GM19438 (cell line): ENCODE measurements at regions not wholly inside any gene's neighbourhood (a gene's known extent, or its start where the extent isn't known, plus 50 kb on each side); places are given as distances from the start of the nearest gene placed in this dataset.
"Not testable (repeated sequence)": the region's sequence is repeated elsewhere in the genome, so short reads cannot be mapped to it uniquely, and the experiment has no call there.

Source experiments
- ATAC-seq: cut with Tn5 transposase; IDR thresholded peaks from one replicate; pipeline ENCODE4 v1.9.1; 2021; ENCODE audit warnings: low read depth; ENCODE audit not compliant: unreplicated experiment

DNA sequence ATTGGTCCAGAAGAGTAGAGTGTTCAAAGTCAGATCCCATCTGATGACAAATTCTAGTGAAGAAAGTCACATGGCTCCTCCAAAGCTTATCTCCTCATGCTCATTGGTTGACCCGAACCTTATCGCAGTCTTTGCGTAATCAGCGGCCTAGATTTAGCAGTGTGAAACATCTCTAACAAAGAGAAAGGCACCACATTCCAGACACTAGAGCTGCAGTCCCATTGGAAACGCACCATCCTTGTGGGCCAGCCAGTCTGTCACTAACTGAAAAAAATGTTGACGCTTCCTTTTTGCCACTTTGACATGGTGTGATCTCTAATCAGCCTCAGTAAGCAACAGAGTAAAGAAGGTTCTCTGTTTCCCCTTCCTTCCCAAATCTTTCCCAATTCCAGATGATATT, 458.0 kb upstream of the WWC1 start:
- no peak for ATAC-seq

DNA sequence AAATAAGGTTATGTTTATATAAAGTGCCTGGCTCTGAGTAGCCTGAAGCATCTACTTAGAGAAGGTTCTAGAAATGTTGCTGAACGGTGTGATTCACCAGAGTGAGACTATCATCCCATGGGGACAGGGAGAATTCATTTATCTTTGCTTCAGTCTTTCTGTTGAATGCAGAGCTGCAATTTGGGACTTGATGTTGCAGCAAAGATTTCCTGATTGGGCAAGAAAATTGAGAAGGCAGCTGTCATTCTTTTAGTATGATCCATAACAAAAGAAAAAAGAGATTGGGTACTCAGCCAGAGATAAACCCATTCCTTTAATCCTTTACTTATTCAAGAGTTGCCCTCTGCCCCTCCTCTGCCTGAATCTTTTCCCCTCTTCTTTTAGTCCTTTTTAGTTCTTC, 456.3 kb upstream of the WWC1 start:
- ATAC-seq: no peak

DNA sequence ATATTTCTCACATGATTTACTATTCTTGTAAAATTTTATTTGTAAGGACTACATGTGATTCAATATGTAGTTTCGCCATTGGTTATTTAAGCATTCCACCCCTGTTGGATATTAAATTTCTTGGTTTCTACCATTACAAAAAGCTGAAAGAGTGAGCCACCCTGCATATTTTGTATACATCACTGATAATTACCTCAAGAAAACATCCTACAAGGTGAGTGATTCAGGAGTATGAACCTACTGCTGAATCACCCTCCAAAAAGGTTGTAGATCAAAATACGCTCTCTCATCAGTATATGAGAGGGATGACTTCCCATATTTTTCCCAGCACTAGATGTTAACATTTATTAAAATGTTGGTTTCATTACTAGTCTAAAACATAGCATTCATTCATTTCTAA, 454.3 kb upstream of the WWC1 start:
- ATAC-seq: no peak

DNA sequence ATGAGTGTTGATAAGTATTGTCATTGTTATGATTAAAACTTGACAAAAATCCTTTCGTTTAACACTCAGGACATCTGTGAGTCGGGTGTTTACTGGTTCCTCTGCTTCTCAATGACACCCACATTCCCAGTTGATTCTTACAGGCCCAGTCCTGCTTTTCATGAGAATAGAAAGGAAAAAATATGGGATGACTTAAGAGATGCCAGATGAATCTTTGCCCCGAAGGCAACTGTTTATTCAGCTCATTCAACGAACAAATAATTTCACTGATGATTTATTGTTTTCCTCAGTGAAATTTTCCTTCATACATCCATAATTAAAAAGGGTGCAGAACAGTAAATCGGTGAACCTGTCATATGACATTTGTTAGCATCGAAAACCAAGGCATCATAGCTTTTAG, 452.4 kb upstream of the WWC1 start:
- ATAC-seq: no peak

DNA sequence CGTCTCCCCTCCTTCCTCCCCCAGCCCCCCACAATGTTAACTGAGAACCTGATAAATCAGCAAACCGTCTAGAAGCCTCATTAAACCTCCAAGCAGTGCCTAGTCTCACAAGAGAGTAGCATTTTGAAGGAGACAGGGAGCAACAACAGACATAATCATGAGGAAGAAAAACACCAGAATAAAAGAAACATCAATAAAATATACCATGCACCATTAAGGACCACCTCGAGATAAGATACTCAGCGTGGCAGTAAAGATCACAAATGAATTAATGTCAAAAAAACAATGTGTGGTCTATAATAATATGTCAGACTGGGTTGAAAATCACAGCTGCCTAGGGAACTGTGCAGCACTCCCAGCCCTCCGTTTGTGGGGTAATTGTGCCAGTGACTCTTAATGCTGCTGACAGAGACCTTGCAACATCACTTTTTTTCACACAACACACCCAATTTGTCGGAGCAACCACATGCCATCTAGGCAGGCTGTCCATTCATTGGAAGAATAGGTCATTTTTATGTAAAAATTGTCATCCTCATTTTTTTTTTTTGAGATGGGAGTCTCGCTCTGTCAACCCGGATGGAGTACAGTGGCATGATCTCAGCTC, 450.8 kb upstream of the WWC1 start:
- ATAC-seq: no peak

DNA sequence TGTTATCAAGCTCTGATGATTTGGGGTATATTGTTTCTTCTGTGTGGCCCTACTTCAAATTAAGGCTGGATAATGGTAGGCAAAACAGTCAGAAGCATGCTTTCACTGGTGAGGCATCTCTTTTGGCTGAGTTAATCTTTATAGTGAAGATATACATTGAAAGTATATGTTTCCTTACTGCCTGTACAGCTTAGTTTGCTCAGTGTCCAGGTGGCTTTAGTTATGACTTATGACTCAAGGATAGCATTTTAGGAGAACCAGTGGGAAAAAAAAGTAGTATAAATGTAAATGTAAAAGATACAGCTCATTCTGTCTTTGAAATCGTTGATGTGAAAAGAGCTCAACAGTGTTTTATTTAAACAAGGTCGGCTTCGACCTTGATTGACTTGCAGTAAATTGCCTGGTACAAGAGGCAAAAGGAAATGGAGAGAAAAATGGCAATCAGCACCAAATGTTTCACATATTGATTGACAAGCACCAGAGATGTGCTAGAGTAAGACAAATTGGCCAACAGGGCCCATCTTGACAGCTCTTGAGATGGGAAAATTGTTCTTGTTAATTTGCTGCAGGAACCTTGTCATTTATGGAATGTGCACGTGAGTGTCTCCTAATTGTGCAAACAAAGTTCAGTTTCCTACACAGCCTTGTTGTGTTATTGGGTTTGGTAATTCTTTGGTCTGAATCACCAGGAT, 447.4 kb upstream of the WWC1 start:
- ATAC-seq: no peak

DNA sequence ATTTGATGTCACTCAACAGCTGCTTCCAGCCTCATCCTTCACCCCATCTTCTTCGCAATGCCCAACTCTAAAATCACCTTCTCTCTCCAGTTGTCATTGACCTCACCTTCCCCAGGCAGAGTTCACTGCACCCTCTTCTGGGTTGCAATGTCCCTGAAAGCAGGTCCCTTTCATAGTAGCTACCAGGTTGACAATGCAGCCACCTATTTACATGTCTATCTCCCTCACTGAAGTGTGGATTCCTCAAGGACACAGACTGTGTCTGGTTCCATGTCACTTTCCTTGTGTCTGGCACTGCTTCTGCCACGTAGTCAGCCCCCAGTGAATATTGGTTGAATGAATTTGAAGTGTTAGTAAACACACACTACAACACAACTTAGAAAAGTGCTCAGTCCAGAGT, 445.5 kb upstream of the WWC1 start:
- ATAC-seq: no peak

DNA sequence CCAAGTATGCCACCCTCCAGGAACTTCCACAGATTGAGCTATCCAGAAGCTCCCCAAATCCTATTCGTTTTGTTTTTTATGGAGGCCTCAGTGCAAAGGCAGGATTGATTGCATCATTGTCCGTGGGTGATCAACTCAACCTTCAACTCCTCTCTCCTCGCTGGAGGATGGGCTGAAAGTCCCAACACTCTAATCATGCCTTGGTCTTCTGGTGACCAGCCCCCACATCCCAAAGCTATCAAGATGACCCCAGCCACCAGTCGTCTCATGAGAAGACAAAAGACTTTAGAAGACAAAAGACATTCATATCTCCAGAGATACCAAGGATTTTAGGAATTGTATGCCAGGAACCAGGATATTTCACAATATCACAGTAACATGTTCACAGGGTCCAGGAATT, 441.6 kb upstream of the WWC1 start:
- no peak for ATAC-seq

DNA sequence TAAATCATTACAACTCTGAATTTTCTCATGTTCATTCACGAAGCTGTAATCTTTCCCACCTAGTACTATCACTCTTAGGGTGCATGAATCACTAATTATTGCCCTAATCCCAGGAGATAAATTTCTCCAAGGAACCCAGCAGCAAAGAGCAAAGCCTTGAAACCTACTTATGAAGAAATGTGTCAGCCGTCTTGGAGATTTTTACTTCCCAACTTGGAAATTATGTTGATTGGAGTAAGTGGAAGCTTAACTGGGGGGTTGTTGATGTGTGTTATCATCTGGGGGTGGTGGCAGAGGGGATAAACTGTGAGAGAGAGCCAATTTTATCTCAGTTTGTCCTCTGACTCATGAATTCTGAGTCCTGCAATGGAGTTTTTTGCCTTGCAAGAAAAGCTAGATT, 440.5 kb upstream of the WWC1 start:
- ATAC-seq: no peak

DNA sequence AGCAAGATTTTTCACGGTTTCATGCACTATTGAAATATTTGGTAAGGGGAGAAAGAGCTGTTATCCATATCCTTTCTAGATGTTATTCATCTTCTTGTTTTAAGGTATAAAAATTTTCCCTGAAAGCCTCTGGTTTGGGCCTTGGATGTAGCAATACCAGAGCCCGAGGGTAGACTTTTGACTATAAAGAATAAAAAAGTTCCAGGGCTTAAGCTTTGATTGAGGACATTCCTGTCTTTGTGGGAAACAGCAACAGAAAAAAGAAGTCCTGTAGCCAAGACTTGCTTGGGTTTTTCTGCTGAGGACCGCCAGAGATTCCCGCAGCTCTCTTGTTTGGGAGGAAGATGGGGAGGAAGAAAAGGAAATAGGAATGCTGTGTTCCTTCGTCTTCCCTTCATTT, 440.0 kb upstream of the WWC1 start:
- ATAC-seq: no peak

DNA sequence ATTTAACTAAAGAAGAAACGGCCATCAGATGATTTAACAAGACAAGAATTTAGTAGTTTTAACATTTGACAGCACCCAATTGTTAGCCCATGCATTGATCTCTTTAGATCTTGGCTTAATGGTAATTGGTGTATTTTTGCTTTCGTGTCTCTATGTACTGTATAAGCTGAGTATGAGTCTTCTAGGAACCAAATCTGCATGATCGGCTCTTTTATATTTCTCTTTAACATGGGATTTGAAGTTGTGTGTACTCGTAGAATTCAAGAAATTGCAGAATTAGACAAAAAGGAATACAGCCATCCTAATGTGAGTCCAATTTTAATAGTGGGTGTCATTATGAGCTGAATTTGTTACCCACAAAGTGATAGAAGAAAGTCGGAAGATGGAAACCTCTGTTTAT, 438.9 kb upstream of the WWC1 start:
- ATAC-seq: no peak

DNA sequence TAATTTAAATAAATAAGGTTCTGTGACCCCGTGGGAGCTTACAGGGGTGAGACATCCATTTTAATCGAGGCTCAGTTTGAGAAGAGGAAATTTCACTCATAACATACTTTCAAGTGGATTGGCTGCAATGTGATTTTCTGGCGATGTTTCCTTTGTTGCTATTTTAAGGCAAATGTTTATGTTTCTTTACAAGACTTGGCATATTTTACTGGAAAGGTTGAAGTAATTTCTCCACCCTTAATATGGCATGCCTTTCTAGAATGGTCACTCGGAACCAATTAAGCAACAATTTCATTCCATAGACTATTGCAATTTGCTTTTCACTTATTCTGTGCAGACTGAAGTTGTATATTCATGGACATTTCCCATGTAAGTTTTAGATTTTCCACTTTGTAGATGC, 438.0 kb upstream of the WWC1 start:
- no peak for ATAC-seq

DNA sequence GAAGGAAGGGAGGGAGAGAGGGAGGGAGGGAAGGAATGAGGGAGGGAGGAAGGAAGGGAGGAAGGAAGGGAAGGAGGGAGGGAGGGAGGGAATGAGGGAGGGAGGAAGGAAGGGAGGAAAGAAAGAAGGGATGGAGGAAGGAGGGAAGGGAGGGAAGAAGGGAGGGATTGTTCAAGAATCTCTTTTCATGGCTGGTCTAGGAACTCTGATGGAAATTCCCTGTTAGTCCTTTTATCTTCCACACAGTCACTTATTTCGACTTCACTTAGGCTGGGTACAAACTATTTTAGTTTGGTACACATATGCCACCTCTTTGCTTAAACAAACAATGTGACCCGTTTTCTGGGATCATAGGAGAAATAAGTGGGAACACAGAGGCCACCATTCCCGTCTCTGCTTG, 435.6 kb upstream of the WWC1 start:
- ATAC-seq: no peak

DNA sequence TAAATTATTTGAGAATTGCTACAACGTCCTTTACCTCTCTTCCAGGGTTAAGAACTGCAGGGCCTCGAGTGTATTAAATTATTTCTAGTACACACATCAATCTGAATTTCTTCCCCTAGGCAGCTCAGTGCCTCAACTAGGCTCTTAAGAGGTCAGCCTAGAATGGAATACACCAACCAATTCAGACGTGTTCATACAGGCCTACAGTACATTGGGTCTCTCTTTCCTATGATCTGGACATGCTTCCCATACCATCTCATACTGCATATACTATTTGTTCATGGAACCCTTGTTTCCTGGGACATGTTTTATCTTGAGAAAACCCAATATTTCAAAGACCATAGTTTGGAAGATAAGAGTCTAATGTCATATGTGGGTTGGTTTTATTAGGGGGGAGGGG, 434.1 kb upstream of the WWC1 start:
- ATAC-seq: no peak

DNA sequence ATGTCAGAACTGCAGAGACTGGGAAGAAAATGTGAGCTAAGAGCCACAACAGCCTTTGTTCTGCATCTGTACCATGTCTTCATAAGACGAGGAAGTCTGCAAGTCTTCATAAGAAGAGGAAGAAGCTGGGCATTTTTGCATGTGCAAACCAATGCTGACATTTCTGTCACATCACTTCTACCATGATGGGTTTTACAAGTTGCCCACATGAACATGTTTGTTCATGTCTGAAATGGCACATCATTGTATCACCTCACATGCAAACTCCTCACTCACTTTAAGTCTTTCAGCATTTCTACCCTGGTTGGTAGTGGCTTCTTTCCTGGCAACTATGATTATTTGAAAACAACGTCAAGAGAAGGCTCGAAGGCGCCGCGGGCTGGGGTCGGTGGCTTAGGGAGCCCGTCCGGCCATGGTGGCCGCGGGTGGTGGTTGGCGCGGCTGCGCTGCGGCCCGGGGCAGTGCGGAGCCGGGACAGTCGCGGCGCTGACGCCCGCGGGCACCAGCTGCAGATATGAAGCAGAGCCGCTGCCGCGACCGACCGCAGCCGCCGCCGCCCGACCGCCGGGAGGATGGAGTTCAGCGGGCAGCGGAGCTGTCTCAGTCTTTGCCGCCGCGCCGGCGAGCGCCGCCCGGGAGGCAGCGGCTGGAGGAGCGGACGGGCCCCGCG, 433.1 kb upstream of the WWC1 start:
- ATAC-seq: not testable (repeated sequence)

DNA sequence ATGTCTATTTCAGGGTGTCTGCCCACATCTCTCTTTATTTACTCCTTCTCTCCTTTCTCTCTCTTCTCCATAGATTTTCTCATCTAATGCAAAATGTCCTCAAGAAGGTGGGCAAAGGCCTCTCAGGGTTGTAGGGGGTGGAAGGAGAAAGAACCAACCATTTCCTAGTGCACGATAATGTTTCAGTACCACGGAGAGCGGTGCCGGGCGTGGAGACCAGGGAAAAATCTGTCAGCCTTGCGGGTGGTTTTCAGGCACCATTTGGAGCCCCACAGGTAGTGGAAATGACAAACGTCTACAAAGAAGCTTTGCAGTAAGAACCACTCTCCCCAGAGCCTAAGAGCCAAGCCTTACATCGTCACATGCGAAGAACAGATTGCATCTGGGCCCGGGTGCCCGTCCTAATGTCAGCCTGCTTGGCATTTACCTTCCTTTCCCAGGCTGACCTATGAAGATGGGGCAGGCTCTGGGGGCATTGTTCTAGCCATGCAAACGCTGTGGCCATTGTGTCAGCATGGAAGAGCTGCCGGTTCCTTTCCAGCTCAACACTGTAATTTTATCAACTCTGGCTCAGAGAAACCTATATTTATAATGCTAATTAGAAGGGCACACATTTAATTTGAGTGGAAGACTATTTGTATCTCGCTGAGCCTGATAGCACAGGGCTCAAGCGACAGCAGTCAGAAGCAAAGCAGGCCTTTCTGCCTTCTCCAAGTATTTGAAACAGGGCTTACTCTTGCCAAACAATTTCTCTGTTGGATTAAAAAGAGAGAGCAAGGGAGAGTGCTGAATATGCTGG, 430.1 kb upstream of the WWC1 start:
- ATAC-seq: no peak

DNA sequence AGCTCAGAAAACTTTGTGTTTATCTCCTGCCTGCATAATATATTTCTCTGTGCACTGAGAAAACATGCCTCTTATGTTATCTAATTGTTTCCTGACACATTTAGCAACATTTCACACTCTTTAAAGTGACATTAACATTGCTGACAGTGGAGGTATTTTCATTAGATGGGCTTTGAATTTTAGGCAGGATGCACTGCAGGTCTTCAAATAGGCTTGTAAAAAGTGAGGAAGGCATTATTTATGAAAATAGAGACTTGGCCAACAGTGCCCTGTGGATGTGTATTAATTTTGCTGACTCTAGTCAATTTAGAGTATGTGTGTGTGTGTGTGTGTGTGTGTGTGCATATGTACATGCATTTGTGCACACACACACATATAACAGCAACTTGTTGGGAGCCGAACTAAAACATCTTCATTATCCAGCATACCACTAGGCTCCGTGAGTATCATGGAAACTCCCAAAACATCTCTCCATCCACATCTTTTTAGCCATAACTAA, 429.5 kb upstream of the WWC1 start:
- ATAC-seq: no peak

DNA sequence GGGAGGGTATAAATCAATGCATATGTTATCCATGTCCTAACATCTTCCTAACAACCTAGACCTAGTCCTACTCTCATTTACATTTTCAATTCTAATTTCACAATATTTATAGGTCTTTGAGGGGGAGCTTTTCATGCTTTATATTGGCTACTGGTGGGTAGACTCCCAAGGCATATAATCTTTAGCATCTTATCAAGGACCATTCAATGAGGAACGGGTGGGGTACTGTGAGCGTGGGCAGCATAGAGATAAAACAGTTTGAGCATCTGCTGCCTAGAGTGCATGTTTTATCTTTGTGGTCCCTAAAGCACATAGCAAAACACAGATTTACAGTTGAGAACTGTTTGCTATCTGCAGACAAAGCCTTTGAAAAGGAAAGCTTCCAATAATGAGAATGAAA, 427.6 kb upstream of the WWC1 start:
- ATAC-seq: no peak

DNA sequence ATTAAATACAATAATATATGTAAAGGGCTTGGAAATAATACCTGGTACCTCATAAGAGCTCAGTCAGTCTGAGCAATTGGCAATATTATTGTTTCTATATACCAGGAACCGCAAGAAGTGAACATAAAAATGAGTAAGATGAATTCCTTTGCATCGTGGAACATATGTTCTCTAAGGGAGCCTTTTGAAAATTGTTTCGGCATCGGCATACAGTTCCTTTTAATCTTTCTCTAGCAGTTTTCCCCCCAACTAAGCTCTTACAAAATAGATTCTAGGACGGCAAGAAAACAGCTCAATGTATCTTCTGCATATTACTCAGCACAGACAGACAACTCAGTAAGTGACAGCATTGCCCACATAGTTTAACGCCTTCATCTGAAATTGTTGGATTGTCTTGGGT, 426.6 kb upstream of the WWC1 start:
- ATAC-seq: no peak

DNA sequence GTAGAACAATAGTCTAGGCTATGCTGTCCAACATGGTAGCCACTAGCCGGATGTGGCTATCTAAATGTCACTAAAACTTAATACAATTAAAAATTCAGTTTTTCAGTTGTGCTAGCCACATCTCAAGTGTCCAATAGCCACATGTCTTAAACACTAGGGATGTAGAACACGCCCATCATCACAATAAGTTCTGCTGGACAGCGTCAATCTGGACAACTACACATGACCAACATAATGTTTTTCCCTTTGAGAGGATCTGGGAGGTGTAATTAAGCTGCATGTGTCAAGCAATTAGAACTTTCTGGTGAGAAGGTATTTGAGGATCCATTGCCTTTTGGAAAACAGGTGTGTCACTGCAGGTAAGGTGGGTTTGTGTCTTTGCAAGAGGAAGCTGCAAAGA, 424.6 kb upstream of the WWC1 start:
- ATAC-seq: no peak

DNA sequence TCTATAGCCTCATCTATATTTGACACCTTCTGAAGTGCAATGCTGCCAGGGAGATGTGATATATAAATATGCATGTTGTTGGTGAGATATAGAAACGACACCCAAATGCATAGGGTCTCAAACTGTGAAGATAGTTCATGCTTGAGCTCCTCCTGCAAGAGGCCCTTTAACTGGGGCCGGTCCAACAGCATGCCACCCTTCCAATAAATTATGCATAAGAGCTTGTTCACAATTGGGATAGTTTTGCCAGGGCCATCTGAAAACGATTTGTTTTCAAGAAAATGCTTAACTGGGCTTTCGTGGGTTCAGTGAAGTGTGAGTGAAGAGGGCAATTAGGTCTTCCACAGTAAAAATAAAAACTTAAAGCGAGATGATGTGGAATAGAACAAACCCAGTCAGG, 424.2 kb upstream of the WWC1 start:
- ATAC-seq: no peak
